NCI-H460 (cell line): ENCODE measurements at regions not wholly inside any gene's neighbourhood (a gene's known extent, or its start where the extent isn't known, plus 50 kb on each side); places are given as distances from the start of the nearest gene placed in this dataset.

Source experiments
- DNase-seq: peaks from one replicate; pipeline ENCODE4 v3.0.0-alpha.2; 2016; ENCODE audit warnings: low read depth; ENCODE audit errors: extremely low read depth

GRCh38 chr2:172350839-172351479, 76.4 kb upstream of the ITGA6 start:
- DNase-seq, result no peak

DNA sequence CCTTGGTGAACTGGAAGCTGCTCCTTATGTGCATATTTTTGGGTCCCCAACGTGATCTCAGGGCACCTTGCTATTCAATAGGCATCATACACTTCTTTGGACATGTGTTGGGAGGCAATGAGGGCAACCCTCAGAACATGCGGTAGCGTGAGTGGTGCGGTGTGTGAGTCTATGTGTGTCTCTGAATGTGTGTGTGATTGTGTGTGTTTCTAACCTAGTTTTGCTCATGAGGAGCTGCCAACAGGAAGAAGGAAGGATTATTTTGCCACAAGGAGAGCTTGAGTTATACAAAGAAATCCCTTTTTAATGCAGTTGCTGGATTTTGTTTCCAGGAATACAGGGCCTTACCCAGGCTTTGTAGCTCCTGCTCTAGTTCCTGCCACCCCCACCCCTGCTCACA, 75.8 kb upstream of the ITGA6 start:
- no peak for DNase-seq

GRCh38 chr2:172354347-172354746, 73.0 kb upstream of the ITGA6 start:
- no peak for DNase-seq

- no peak for DNase-seq
These were observed 69.9 kb upstream of the ITGA6 start for GRCh38 chr2:172357442-172357841.

GRCh38 chr2:172358691-172359556, 68.5 kb upstream of the ITGA6 start:
- DNase-seq, result no peak

DNA sequence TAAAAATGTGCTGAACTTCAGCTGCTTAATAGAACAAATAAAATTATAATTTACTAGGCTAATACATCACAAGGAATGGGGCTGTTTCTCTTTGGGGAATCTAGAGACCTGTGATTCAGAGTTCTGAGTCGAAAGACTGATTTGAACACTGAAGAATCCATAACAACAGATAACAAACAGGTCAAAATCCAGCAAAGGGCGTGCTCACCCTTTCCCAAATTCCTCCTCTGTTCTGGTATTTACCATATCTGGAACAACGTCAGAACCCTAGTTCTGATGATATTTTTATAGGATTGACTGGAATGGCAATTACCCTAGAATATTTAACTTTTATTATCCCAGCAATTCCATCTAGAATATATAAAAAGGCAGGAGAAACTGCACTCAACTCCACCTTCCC, 66.0 kb upstream of the ITGA6 start:
- no peak for DNase-seq

- no peak for DNase-seq
These were observed 65.5 kb upstream of the ITGA6 start for GRCh38 chr2:172361840-172362239.

GRCh38 chr2:172364261-172364660, 63.1 kb upstream of the ITGA6 start:
- no peak for DNase-seq

- no peak for DNase-seq
These were observed 60.7 kb upstream of the ITGA6 start for GRCh38 chr2:172366596-172367150.

DNA sequence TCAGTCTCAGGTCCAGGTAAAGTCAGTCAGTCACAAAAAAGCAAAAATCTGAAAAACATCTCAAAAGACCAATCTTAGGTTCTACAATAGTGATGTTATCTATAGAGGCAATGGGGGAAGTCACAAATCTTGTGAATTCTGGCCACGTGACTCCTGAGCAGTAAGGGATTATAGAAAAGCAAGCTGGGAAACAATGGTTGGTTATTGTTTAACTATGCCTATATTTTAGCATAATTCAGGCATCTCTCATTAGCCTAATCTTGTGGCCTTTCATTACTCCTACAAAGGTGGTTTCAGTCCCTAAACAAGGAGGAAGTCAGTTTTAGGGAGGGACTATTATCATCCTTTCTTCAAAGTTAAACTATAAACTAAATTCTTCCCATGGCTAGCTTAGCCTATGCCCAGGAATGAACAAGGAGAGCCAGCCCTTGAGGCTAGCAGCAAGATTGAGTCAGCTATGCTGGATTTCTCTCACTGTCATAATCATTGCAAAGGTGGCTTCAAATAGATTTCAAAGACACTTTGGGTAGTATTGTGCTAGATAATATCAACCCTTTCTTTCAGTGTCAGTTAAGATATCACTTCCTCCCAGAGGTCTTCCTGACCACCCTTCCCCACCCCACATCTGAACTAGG, 56.4 kb upstream of the ITGA6 start:
- no peak for DNase-seq

GRCh38 chr2:172372436-172372835, 55.0 kb upstream of the ITGA6 start:
- DNase-seq, result no peak

GRCh38 chr2:172373076-172373475, 54.3 kb upstream of the ITGA6 start:
- DNase-seq, result no peak

- DNase-seq, result no peak
These were observed 53.6 kb upstream of the ITGA6 start for GRCh38 chr2:172373766-172374165.

GRCh38 chr2:172374318-172375240, 52.8 kb upstream of the ITGA6 start:
- no peak for DNase-seq

- no peak for DNase-seq
These were observed 52.1 kb upstream of the ITGA6 start for GRCh38 chr2:172375251-172375650.

- DNase-seq, result no peak
These were observed 51.4 kb upstream of the ITGA6 start for GRCh38 chr2:172376016-172376415.

DNA sequence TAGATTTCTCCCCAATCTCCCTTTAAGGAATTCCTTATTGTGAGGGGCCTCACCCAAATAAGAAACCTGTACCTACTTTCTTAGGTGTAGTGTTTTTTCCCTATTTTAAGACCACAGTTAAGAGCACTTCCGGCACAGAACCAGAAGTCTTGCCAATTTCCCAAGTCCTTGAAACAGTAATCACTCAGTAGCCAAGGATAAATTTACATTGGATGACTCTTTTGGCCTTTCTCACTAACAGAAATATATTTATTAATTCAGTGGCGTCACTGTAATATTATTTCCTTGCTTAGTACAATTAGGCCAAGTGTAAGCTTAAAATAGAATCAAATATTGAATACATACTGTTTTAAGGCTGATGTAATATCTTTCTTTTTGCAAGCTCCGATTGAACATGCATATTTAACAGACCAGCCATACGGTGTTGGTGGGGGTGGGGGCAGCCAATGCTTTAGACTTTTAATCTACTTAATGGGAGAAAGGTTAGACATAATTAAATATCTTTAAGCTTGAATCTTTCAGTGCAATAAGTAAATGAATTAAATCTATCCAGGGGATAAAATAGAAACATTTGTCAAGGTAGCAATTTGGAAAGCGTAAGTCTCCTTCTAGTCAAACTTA, 50.8 kb upstream of the ITGA6 start:
- DNase-seq, result no peak

DNA sequence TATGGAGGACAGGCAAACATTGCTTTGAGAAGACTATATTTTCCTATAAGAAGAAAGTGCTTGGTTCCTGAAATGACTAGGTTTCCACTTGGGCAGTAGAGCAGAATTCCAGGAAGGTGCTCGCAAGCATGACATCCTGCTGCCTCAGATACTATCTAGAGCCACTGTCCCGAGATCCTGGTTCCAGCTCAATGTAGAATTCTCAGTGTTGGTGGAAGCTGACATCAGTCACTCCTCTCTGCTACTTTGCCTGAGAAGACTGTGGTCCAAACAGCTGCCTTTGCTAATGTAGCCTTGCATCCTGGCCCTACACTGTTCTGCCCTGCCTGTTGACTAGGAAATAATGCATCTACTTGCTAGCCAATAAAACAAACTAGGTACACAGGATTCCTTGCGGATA, 50.0 kb upstream of the ITGA6 start:
- DNase-seq, result no peak
